Endothelial cell of umbilical vein (primary cell): ENCODE measurements at regions not wholly inside any gene's neighbourhood (a gene's known extent, or its start where the extent isn't known, plus 50 kb on each side); places are given as distances from the start of the nearest gene placed in this dataset.

Experiments
- BruUV-seq: library from RNA; stranded (reverse); fragments of 400-500 nt; replicated peaks from 2 replicates; lab custom pipeline; 2021; lab: Mats Ljungman, UMichigan
- CTCF ChIA-PET: fragments of 300-600, 350-600 bp; sonication (Branson Sonifier 250); formaldehyde crosslinking; loops from one replicate; lab custom pipeline; 2021; ENCODE audit warnings: antibody characterized with exemption, inconsistent platforms; lab: Charles Lee
- POLR2A ChIA-PET: fragments of 300-600, 350-600 bp; sonication (Branson Sonifier 250); formaldehyde crosslinking; loops from one replicate; lab custom pipeline; 2021; ENCODE audit warnings: antibody characterized with exemption, inconsistent platforms; lab: Charles Lee
- DNase-seq: peaks from one replicate; pipeline ENCODE4 v3.0.0-alpha.2; 2011; ENCODE audit warnings: low read depth, low spot score
- FAIRE-seq: peaks from 2 replicates; lab custom pipeline; 2011; peaks lifted over from hg19 to GRCh38; lab: Jason Lieb, UNC
- H2AFZ ChIP-seq: 2 replicates; pipeline ENCODE4 v1.6.0; 2012; ENCODE audit warnings: low read depth, low read length, control low read depth, inconsistent platforms
- H3K27ac ChIP-seq: 2 replicates; pipeline ENCODE4 v1.5.1; 2011; ENCODE audit warnings: low read depth, mild to moderate bottlenecking, control low read depth, low read length, moderate library complexity; ENCODE audit not compliant: insufficient read depth
- H3K27me3 ChIP-seq, 2 experiments: 2 replicates each; pipeline versions ENCODE4 v1.6.0 to v1.6.1; 2011; ENCODE audit warnings: low read length in 2 of 2, mixed read lengths in 1 of 2; ENCODE audit not compliant: control insufficient read depth in 2 of 2, insufficient read depth in 2 of 2
- H3K36me3 ChIP-seq, 2 experiments: 2 replicates in 1 of 2; 3 replicates in 1 of 2; pipeline ENCODE4 v1.5.1; 2011; ENCODE audit warnings: low read length in 2 of 2, mild to moderate bottlenecking in 1 of 2, moderate library complexity in 1 of 2; ENCODE audit not compliant: control insufficient read depth in 2 of 2, insufficient read depth in 2 of 2; ENCODE audit errors: extremely low read depth in 1 of 2
- H3K4me1 ChIP-seq: 3 replicates; pipeline ENCODE4 v1.5.1; 2011; ENCODE audit warnings: mild to moderate bottlenecking, low read length; ENCODE audit not compliant: control insufficient read depth, insufficient read depth; ENCODE audit errors: extremely low read depth
- H3K4me2 ChIP-seq: 2 replicates; pipeline ENCODE4 v1.6.1; 2011; ENCODE audit warnings: low read length, control low read depth, mixed read lengths; ENCODE audit not compliant: insufficient read depth
- H3K4me3 ChIP-seq, 3 experiments: fragments of 200-600 bp in 1 of 3; sonication (generic), shearing (Covaris generic) in 1 of 3; replicated peaks in 1 of 3; 2 replicates each; pipeline ENCODE4 v1.5.1; 2011 to 2016; ENCODE audit warnings: control low read depth in 3 of 3, low read length in 3 of 3, mild to moderate bottlenecking in 2 of 3, inconsistent platforms in 1 of 3, low read depth in 1 of 3, moderate library complexity in 1 of 3; ENCODE audit not compliant: insufficient read depth in 1 of 3
- H3K79me2 ChIP-seq: 2 replicates; pipeline ENCODE4 v1.6.0; 2012; ENCODE audit warnings: low read length, inconsistent platforms; ENCODE audit not compliant: control insufficient read depth, insufficient read depth
- H3K9ac ChIP-seq: replicated peaks from 2 replicates; pipeline ENCODE3; 2011; ENCODE audit warnings: low read length, control low read depth; ENCODE audit not compliant: insufficient read depth; ENCODE audit errors: extremely low read depth
- H3K9me1 ChIP-seq: replicated peaks from 3 replicates; pipeline ENCODE4 v1.6.0; 2011; ENCODE audit warnings: mild to moderate bottlenecking, low read length; ENCODE audit not compliant: control insufficient read depth, insufficient read depth; ENCODE audit errors: extremely low read depth
- H3K9me3 ChIP-seq: replicated peaks from 2 replicates; pipeline ENCODE4 v1.5.1; 2012; ENCODE audit warnings: low read length, inconsistent platforms; ENCODE audit not compliant: control insufficient read depth, insufficient read depth
- H4K20me1 ChIP-seq: replicated peaks from 2 replicates; pipeline ENCODE3; 2011; ENCODE audit warnings: mild to moderate bottlenecking, low read length; ENCODE audit not compliant: control insufficient read depth, insufficient read depth; ENCODE audit errors: extremely low read depth
- EZH2 ChIP-seq: IDR thresholded peaks from 2 replicates; pipeline ENCODE4 v1.6.1; 2012; ENCODE audit warnings: borderline replicate concordance, low read depth, mild to moderate bottlenecking, moderate library complexity, low read length, inconsistent platforms; ENCODE audit not compliant: severe bottlenecking
- FOS ChIP-seq: IDR thresholded peaks from 2 replicates; pipeline ENCODE4 v1.6.1; 2011; ENCODE audit warnings: mild to moderate bottlenecking, low read length, moderate library complexity, borderline replicate concordance; ENCODE audit not compliant: insufficient read depth
- GATA2 ChIP-seq: IDR thresholded peaks from 2 replicates; pipeline ENCODE4 v1.7.0; 2011; ENCODE audit warnings: low read depth, mild to moderate bottlenecking, moderate library complexity, mixed read lengths, low read length; ENCODE audit not compliant: insufficient read length, insufficient read depth
- JUN ChIP-seq: IDR thresholded peaks from 2 replicates; pipeline ENCODE4 v1.6.1; 2011; ENCODE audit warnings: borderline replicate concordance, low read depth; ENCODE audit not compliant: insufficient read length, insufficient read depth
- MYC ChIP-seq: IDR thresholded peaks from one replicate; pipeline ENCODE4 v1.6.1; 2011; ENCODE audit warnings: mild to moderate bottlenecking, low read depth, low read length
- POLR2A ChIP-seq: IDR thresholded peaks from 2 replicates; pipeline ENCODE4 v1.6.1; 2012; ENCODE audit warnings: low read depth, mild to moderate bottlenecking, control low read depth, low read length
- POLR2AphosphoS5 ChIP-seq: IDR thresholded peaks from 2 replicates; pipeline ENCODE4 v1.6.1; 2012; ENCODE audit warnings: low read depth, mild to moderate bottlenecking, control low read depth, low read length, moderate library complexity; ENCODE audit not compliant: insufficient read depth
- dilution Hi-C: fragments of 300-500 bp; cut with MboI; formaldehyde crosslinking; loops from one replicate; pipeline ENCODE4 v1.15.0; 2019; ENCODE audit warnings: low sequenced_read_pairs; ENCODE audit not compliant: extremely low pct_ligation_motif_present
- intact Hi-C: fragments of 100-400 bp; cut with micrococcal nuclease; formaldehyde crosslinking; loops from one replicate; pipeline ENCODE4 v1.10.0; 2022
- TF ChIP-seq, protein P1 (sequence below): IDR thresholded peaks from 2 replicates; pipeline ENCODE4 v1.6.1; 2011; ENCODE audit not compliant: insufficient read depth, insufficient read length
- TF ChIP-seq, protein P2 (sequence below), 2 donors: IDR thresholded peaks; 1 replicate in 1 of 2; 2 replicates in 1 of 2; pipeline ENCODE4 v1.5.1; 2011; ENCODE audit warnings: low read length in 2 of 2, mild to moderate bottlenecking in 2 of 2, moderate library complexity in 2 of 2, control low read depth in 1 of 2, inconsistent platforms in 1 of 2, low read depth in 1 of 2; ENCODE audit not compliant: insufficient read depth in 1 of 2; ENCODE audit errors: extremely low read depth in 1 of 2

DNA sequence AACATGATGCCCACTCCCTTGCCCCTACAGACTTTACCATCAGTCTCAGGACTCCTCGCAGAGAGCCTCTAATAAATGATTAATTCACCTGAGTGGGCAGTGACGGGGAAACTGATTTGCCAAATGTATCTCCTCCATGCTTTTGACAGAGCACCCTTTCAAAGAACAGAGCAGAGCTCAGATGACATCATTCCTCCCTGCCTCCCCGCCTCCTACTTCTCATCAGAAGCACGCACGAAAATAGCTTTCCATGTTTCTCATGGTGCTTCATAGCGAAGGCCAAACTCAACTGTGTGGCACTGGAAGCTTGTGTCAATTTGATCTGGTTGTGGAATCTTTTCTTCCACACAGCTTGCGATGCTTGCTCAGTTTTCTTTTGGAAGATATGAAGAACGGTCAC, 442.5 kb downstream of the RPS24 start:
- Histone ChIP-seq H3K9me3 (no peaks in the 10 kb centered on the region), H3K79me2 (no peaks in the 10 kb centered on the region), H3K9ac (no peak overlapping the region), H4K20me1 (no peaks in the 10 kb centered on the region), H2AFZ (no peak overlapping the region), H3K9me1 (no peaks in the 10 kb centered on the region), H3K36me3 (no peaks in the 10 kb centered on the region), H3K4me2 (no peak overlapping the region), H3K4me1 (no peaks in the 10 kb centered on the region), H3K27ac (no peak overlapping the region), H3K27me3 (peaks cover 6 to 14% of the 10 kb centered on the region in 2 experiments), H3K4me3 (no peak overlapping the region)
- TF ChIP-seq FOS (no peak), POLR2A (no peak)
- ChIA-PET CTCF (no interaction called here), POLR2A (no interaction called here)
- BruUV-seq = no TSS peak
- no peak for FAIRE-seq
- dilution Hi-C loops (no loop called here), intact Hi-C loops (no loop called here)
- DNase-seq = no peak

DNA sequence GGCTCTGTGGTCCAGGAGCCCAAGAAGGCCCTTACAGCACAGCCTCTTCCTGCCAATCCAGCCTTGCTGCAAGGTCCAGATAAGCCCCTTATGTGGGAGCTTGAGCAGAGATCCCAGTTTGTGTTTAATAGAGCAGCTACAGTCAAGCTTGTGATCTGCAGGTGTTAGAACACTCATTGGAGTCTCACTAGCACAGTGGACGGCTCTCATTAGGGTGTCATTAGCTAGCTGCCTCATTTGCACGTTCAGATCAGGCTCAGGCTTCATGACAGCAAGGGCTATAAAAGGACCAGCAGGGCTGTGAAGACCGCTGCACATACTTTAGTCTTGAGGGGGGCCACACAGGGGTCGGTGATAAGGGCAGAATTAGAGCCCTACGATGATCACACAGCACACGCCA, 443.2 kb downstream of the RPS24 start:
- FAIRE-seq = no peak
- dilution Hi-C loops = no loop called here

More for the DNA sequence above, 443.2 kb downstream of the RPS24 start:
- no TSS peak for BruUV-seq
- ChIA-PET POLR2A (no interaction called here), CTCF (no interaction called here)
- Histone ChIP-seq H3K4me1 (no peaks in the 10 kb centered on the region), H3K9ac (no peak overlapping the region), H3K4me3 (no peak overlapping the region), H3K27me3 (peaks cover 7 to 14% of the 10 kb centered on the region in 2 experiments), H3K9me3 (no peaks in the 10 kb centered on the region), H3K4me2 (no peak overlapping the region), H3K27ac (no peak overlapping the region), H2AFZ (no peak overlapping the region), H3K36me3 (no peaks in the 10 kb centered on the region), H3K79me2 (no peaks in the 10 kb centered on the region), H3K9me1 (no peaks in the 10 kb centered on the region), H4K20me1 (no peaks in the 10 kb centered on the region)
- intact Hi-C loops = no loop called here
- DNase-seq = no peak
- TF ChIP-seq POLR2A = no peak
- no peak for TF ChIP-seq MYC
- TF ChIP-seq, protein P1, sequence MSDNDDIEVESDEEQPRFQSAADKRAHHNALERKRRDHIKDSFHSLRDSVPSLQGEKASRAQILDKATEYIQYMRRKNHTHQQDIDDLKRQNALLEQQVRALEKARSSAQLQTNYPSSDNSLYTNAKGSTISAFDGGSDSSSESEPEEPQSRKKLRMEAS = no peak
- no peak for TF ChIP-seq JUN
- TF ChIP-seq, protein P2, sequence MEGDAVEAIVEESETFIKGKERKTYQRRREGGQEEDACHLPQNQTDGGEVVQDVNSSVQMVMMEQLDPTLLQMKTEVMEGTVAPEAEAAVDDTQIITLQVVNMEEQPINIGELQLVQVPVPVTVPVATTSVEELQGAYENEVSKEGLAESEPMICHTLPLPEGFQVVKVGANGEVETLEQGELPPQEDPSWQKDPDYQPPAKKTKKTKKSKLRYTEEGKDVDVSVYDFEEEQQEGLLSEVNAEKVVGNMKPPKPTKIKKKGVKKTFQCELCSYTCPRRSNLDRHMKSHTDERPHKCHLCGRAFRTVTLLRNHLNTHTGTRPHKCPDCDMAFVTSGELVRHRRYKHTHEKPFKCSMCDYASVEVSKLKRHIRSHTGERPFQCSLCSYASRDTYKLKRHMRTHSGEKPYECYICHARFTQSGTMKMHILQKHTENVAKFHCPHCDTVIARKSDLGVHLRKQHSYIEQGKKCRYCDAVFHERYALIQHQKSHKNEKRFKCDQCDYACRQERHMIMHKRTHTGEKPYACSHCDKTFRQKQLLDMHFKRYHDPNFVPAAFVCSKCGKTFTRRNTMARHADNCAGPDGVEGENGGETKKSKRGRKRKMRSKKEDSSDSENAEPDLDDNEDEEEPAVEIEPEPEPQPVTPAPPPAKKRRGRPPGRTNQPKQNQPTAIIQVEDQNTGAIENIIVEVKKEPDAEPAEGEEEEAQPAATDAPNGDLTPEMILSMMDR (IDR thresholded peaks at IDR 0.05; ENCODE audit: extremely low read depth in 1 of 2, insufficient read depth in 1 of 2, low read depth in 1 of 2, low read length in 2 of 2) = no peak
- no peak for TF ChIP-seq POLR2AphosphoS5
- TF ChIP-seq FOS = no peak
- TF ChIP-seq EZH2 = no peak
- no peak for TF ChIP-seq GATA2
